Pancreas (tissue), 10 donors: ENCODE measurements at regions not wholly inside any gene's neighbourhood (a gene's known extent, or its start where the extent isn't known, plus 50 kb on each side); places are given as distances from the start of the nearest gene placed in this dataset.

ENCODE experiments used
- ATAC-seq, 4 donors: fragments of 200-7000 bp; cut with Tn5 transposase; one replicate each; pipeline versions ENCODE4 v1.8.0 to v1.9.1; 2020; ENCODE audit warnings: mild to moderate bottlenecking in 4 of 4, moderate library complexity in 4 of 4
- DNase-seq, 6 donors: peaks; one replicate each; pipeline ENCODE4 v3.0.0-alpha.2; 2020
- FAIRE-seq: peaks from 2 replicates; lab custom pipeline; 2012; peaks lifted over from hg19 to GRCh38; lab: Jason Lieb, UNC
- H3K27ac ChIP-seq, 4 donors: fragments of 200-600 bp; sonication (generic); 1 replicate in 3 of 4; 2 replicates in 1 of 4; pipeline versions ENCODE4 v1.5.0 to v1.8.0; 2020
- H3K27me3 ChIP-seq, 4 donors: fragments of 200-600 bp; one replicate each; pipeline ENCODE4 v1.8.0; 2021
- H3K36me3 ChIP-seq, 3 donors: fragments of 200-600 bp; sonication (generic) in 1 of 3; one replicate each; pipeline versions ENCODE4 v1.5.0 to v1.8.0; 2020 to 2021
- H3K4me1 ChIP-seq, 3 donors: fragments of 200-600 bp; one replicate each; pipeline ENCODE4 v1.8.0; 2021
- H3K4me3 ChIP-seq, 4 donors: fragments of 200-600 bp; sonication (generic) in 2 of 4; one replicate each; pipeline versions ENCODE4 v1.5.0 to v1.8.0; 2020 to 2021
- H3K9me3 ChIP-seq, 4 donors: fragments of 200-600 bp; one replicate each; pipeline ENCODE4 v1.8.0; 2021
- whole genome bisulfite sequencing, 2 donors: extraction: QIAGEN DNeasy Blood & Tissue Kit; methylation state at CpG; one replicate each; pipeline ENCODE4 v1.1.7; 2013; 5-methylcytosine and 5-hydroxymethylcytosine counted together
- intact Hi-C, 3 donors: fragments of 100-400 bp; cut with DNase I; formaldehyde crosslinking; loops; one replicate each; pipeline versions ENCODE4 v1.11.1 to v1.14.2; 2022
- TF ChIP-seq, protein P1 (sequence below), 4 donors: fragments of 200-600 bp; sonication (generic) in 3 of 4; IDR thresholded peaks; one replicate each; pipeline versions ENCODE4 v1.5.0 to v1.8.0; 2021; ENCODE audit warnings: antibody characterized with exemption in 4 of 4
- donor health status: healthy with polysubstance abuse.
- donor health status: DM: no; HTN: no; CAD: no; lungs with moderate emphysema.
- donor health status: DM: no; HTN: no; CAD: no.
- donor health status: control.
- donor health status: control.
- donor health status: Bipolar disorder and iron deficiency.
- donor health status: DM: yes; HTN: yes; CAD: no.
- donor health status: DM: no; HTN: no; CAD: no.
- donor health status: DM: no; HTN: no; CAD: no.
- donor health status: DM: yes; HTN: yes; CAD: no.

DNA sequence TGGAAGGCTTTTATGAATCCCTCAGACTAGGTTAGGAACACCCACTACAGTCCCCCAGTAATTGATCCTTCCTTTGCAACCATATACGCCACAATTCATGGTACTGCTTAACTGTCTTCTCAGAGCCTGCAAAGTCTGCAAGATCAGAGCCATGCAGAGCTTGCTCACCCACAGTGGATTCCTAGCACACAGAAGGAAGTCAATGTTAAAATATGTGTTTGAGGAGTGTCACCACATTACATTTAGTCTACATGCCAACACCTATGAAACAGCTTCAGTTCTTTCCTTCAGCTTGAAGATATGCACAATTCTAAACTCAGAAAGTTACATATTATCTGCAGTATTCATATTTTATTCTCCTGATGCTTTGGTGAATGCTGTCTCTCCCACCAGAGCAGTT is 138.5 kb downstream of the NDUFA12 start:
- TF ChIP-seq, protein P1, sequence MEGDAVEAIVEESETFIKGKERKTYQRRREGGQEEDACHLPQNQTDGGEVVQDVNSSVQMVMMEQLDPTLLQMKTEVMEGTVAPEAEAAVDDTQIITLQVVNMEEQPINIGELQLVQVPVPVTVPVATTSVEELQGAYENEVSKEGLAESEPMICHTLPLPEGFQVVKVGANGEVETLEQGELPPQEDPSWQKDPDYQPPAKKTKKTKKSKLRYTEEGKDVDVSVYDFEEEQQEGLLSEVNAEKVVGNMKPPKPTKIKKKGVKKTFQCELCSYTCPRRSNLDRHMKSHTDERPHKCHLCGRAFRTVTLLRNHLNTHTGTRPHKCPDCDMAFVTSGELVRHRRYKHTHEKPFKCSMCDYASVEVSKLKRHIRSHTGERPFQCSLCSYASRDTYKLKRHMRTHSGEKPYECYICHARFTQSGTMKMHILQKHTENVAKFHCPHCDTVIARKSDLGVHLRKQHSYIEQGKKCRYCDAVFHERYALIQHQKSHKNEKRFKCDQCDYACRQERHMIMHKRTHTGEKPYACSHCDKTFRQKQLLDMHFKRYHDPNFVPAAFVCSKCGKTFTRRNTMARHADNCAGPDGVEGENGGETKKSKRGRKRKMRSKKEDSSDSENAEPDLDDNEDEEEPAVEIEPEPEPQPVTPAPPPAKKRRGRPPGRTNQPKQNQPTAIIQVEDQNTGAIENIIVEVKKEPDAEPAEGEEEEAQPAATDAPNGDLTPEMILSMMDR (IDR thresholded peaks at IDR 0.05), result no peak
- intact Hi-C loops, result no loop called here

DNA sequence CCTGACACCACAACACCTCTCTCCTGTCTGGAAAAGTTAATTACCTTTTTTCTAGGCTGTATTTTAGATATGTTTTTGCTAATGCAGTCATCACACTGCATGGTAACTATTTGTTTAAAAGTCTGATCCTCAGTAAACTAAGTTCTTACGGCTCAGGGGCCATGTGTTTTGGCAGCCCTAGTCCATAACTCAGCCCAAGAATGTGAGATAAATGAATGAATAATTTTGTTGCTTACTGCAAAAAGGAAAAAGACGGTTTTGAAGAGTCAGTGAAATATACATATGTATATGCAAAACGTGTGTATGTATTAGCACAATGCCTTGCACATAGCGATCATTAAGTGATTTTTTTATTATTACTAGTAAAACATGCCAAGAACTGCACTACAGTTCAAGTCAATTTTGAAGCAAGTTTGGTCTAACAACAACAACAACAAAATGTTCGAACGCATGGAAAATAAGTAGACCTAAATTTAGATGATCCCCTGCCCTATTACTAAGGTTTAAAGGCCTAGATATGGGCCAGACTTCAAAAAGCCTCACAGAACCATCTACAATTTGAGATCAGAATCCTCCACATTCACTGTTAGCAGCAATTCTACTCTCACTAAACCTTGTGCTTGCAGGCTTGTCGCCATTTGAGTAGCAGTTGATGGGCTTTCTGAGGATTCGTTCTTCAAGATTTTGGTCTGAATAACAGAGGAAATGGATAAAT is 140.0 kb downstream of the NDUFA12 start:
- Histone ChIP-seq H3K4me3 (no peak overlapping the region), H3K4me1 (no peaks in the 10 kb centered on the region), H3K27me3 (no peaks in the 10 kb centered on the region), H3K27ac (no peak overlapping the region), H3K9me3 (no peaks in the 10 kb centered on the region), H3K36me3 (no peaks in the 10 kb centered on the region)
- TF ChIP-seq, protein P1 (IDR thresholded peaks at IDR 0.05), result no peak
- 73 to 77% methylated on average over 8 of the region's 8 CpGs for WGBS, 2 donors
- ATAC-seq, result no peak
- intact Hi-C loops, result no loop called here
- DNase-seq, result no peak
- FAIRE-seq, result no peak

More for the DNA sequence above, 138.5 kb downstream of the NDUFA12 start:
- WGBS, 2 donors, result 88 to 90% methylated on average over 1 of the region's 1 CpG
- DNase-seq, result no peak
- no peak for FAIRE-seq
- H3K4me3 ChIP-seq, result no peak overlapping the region
- H3K36me3 ChIP-seq, result no peaks in the 10 kb centered on the region
- H3K27me3 ChIP-seq, result peaks cover 0 to 8% (median 0%) of the 10 kb centered on the region in 4 donors
- H3K4me1 ChIP-seq, result no peaks in the 10 kb centered on the region
- no peak for ATAC-seq
- H3K27ac ChIP-seq, result no peak overlapping the region
- no peaks in the 10 kb centered on the region for H3K9me3 ChIP-seq

DNA sequence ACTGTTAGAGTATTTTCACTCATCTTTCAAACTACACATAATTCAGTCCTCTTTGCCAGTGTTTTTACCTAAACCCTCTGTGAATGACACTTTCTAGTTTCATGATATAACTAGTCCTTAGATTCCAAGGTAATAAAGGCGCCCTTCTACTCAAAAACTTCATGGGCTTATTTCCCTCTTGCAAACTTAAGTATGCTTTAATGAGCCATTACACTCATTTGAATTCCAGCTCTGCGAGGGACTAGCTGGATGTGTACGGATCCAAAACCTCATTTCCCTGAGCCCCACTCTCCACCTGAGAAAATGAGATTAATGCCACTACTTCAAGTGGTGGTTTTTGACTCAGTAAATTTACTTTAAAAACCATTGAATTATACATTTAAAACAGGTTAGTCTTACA is 141.1 kb downstream of the NDUFA12 start:
- TF ChIP-seq, protein P1 (IDR thresholded peaks at IDR 0.05), result no peak
- 83 to 84% methylated on average over 3 of the region's 3 CpGs for WGBS, 2 donors
- ATAC-seq, result no peak
- Histone ChIP-seq H3K4me3 (no peak overlapping the region), H3K27ac (no peak overlapping the region), H3K36me3 (no peaks in the 10 kb centered on the region), H3K27me3 (no peaks in the 10 kb centered on the region), H3K9me3 (no peaks in the 10 kb centered on the region), H3K4me1 (no peaks in the 10 kb centered on the region)
- no peak for DNase-seq
- FAIRE-seq, result no peak
- intact Hi-C loops, result no loop called here

DNA sequence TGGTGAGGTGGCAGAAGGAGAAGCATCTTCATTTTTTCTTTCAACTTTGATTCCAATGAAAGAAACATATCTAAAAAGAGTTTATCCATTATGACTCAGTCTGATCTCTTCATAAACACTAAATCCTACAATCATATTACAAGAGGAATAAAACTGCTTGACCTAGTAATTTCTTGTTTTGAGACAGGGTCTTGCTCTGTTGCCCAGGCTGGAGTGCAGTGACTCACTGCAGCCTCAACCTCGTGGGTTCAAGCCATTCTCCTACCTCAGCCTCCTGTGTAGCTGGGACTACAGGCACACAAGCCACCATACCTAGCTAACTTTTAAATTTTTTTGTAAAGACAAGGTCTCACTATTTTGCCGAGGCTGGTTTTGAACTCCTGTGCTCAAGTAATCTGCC is 147.2 kb downstream of the NDUFA12 start:
- no peak for DNase-seq
- FAIRE-seq, result no peak
- Histone ChIP-seq H3K9me3 (no peaks in the 10 kb centered on the region), H3K4me1 (no peaks in the 10 kb centered on the region), H3K27me3 (no peaks in the 10 kb centered on the region), H3K27ac (no peak overlapping the region), H3K36me3 (no peaks in the 10 kb centered on the region), H3K4me3 (no peak overlapping the region)
- intact Hi-C loops, result no loop called here
- ATAC-seq, result no peak
- TF ChIP-seq, protein P1 (IDR thresholded peaks at IDR 0.05), result no peak
- 61 to 75% methylated on average over 2 of the region's 2 CpGs for WGBS, 2 donors

DNA sequence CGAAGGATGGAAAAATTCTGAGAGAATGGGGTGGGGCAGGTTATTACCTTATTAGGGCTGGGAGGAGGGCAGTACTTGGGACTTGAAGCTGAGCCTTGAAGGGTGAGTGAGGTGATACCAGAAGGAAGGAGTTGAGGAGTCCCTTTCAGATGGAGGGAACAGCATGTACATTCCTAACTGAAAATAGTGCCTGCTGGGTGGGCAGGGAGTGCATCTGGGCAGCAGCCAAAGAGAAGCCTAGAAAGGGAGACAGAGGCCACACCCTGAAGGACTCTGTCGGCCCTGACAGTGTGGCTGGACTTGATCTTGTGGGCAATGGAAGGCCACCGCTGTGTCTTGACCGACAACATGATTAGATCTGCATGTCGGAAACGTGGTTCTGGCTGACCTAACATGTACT is 147.6 kb downstream of the NDUFA12 start:
- Histone ChIP-seq H3K9me3 (no peaks in the 10 kb centered on the region), H3K4me3 (no peak overlapping the region), H3K27ac (no peak overlapping the region), H3K36me3 (no peaks in the 10 kb centered on the region), H3K27me3 (no peaks in the 10 kb centered on the region), H3K4me1 (no peaks in the 10 kb centered on the region)
- ATAC-seq (no peak), DNase-seq (no peak), FAIRE-seq (no peak)
- 64 to 74% methylated on average over 6 of the region's 6 CpGs for WGBS, 2 donors
- TF ChIP-seq, protein P1 (IDR thresholded peaks at IDR 0.05), result no peak
- intact Hi-C loops, result no loop called here
